ENCODE measurements at regions not wholly inside any gene's neighbourhood (a gene's known extent, or its start where the extent isn't known, plus 50 kb on each side); places are given as distances from the start of the nearest gene placed in this dataset.
"Not testable (repeated sequence)": the region's sequence is repeated elsewhere in the genome, so short reads cannot be mapped to it uniquely, and the experiment has no call there.

DNA sequence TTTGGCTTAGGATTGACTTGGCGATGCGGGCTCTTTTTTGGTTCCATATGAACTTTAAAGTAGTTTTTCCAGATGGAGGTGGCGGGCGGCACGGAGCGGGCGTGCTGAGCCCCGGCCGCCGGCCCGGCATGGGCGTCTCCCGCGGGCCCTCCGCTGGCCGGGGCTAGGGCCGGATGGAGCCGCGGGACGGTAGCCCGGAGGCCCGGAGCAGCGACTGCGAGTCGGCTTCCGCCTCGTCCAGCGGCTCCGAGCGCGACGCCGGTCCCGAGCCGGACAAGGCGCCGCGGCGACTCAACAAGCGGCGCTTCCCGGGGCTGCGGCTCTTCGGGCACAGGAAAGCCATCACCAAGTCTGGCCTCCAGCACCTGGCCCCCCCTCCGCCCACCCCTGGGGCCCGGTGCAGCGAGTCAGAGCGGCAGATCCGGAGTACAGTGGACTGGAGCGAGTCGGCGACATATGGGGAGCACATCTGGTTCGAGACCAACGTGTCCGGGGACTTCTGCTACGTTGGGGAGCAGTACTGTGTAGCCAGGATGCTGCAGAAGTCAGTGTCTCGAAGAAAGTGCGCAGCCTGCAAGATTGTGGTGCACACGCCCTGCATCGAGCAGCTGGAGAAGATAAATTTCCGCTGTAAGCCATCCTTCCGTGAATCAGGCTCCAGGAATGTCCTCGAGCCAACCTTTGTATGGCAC lies 88.7 kb downstream of the LACC1 start:
- TF ChIP-seq, protein P1, sequence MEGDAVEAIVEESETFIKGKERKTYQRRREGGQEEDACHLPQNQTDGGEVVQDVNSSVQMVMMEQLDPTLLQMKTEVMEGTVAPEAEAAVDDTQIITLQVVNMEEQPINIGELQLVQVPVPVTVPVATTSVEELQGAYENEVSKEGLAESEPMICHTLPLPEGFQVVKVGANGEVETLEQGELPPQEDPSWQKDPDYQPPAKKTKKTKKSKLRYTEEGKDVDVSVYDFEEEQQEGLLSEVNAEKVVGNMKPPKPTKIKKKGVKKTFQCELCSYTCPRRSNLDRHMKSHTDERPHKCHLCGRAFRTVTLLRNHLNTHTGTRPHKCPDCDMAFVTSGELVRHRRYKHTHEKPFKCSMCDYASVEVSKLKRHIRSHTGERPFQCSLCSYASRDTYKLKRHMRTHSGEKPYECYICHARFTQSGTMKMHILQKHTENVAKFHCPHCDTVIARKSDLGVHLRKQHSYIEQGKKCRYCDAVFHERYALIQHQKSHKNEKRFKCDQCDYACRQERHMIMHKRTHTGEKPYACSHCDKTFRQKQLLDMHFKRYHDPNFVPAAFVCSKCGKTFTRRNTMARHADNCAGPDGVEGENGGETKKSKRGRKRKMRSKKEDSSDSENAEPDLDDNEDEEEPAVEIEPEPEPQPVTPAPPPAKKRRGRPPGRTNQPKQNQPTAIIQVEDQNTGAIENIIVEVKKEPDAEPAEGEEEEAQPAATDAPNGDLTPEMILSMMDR (IDR thresholded peaks at IDR 0.05) = not testable (repeated sequence)
- not testable (repeated sequence) for TF ChIP-seq POLR2A (IDR thresholded peaks at IDR 0.05)
